Activated T-cell treated with anti-CD3 and anti-CD28 coated beads, Interleukin-2, amount 50 U/mL, for 48 hours (primary cell): ENCODE measurements at regions not wholly inside any gene's neighbourhood (a gene's known extent, or its start where the extent isn't known, plus 50 kb on each side); places are given as distances from the start of the nearest gene placed in this dataset.

ENCODE experiments used
- DNase-seq, 2 experiments: peaks; one replicate each; pipeline ENCODE4 v3.0.0-alpha.2; 2020

DNA sequence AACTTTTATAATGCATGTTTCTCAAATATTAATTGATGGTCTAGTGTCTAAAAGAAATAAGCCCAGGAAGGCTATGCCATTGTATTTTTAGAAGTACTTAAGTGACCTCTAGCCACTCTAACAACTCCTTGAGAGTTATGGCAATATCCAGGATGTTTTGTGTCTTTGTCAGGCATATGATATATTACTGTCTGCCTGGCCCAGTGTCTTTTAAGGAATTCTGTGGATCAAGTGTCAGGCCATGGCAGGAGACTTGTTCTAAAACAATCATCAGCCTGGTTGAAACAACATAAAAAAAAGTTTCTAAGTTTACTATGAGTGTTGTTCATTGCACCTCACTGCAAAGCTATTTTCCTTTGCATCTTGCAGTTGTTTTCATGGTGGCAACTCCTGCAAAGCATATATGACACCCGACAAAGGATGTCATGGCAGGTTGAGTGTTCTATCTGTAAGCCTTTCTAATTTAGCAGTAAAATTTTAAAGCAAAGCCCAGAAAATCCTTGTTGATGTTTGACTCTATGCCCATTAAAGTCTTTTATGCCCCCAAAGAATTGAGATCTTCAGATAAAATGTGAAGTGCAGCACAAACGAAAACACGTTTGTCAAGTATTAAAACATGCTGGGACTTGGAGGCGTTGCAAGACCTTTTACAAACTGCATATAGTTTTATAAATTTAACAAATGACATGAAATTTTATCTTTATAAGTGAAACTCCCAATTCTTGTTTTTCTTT is 89.5 kb upstream of the SLC38A2 start:
- no peak for DNase-seq

DNA sequence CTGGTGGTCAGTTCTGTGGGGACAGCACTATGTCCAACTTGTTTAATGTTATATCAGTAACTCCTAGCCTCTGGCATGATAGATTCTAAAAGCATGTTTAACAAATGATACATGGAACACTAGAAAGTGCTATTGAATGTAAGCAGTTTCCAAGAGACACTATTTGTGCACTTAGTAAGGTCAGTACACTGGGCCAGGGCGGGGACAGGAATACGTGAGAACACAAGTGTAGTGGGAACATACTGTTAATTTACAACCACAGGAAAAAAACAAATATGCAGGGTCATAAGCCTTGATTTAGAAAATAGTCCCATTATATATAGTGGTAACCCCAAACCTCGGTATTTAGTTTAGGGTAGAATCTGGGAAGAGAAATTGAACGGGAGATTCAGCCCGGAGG is 88.9 kb upstream of the SLC38A2 start:
- DNase-seq: no peak

DNA sequence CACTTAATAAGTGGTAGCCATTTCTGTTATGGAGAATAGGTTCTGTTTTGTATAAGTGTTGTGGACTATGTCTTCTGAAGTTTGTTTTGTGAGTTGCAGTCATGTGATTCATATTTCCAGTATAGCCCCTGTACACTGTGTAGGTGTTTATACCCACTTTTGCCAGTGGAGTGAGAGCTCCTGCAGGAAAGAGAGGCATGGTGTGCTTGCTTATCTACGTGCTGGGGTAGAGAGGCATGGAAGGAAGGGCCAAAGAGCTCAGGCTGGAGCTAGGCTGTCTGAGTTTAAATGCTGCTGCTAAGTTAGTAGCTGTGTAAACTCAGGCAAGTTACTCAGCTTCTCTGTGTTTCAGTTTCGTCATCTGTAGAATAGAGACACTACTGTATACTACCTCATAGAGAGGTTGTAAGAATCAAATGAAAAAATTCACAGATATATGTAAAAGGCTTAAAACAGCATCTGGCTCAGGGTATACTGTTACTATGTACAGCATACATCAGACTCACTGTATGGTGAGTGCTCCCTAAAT is 88.2 kb upstream of the SLC38A2 start:
- peak in 1 of 2 experiments; percentile 37 for DNase-seq

DNA sequence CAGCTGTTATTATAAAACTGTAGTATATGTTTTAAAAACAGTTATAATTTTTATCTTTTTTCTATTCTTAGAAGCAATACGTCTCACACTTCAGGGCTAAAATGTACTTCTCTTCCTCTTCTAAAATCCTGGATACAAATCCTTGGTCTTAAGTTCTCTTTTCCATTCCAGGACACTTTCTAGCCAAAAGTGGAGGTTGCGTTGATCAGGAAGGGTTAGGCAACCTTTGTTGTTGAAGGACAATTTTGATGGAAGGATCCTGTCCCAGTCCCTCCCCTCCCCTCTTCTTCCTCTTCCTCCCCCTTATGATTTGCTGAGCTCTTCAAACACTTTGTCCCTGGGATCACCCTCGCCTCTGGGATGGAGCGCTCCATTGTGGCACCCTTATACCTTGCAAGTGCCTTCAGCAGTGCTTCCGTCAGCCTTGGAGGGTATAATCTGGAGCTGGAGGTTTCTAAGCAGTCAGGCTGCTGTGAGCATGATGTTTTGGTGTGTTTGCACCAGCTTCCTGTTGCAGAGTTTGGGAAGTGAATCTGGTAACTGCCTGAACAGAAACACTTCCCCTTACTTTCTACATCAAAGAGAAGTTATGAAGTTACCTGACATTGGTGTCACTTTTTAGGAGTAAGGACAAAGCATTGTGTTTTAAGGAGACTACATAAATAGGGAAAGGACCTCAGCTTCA is 87.4 kb upstream of the SLC38A2 start:
- no peak for DNase-seq

DNA sequence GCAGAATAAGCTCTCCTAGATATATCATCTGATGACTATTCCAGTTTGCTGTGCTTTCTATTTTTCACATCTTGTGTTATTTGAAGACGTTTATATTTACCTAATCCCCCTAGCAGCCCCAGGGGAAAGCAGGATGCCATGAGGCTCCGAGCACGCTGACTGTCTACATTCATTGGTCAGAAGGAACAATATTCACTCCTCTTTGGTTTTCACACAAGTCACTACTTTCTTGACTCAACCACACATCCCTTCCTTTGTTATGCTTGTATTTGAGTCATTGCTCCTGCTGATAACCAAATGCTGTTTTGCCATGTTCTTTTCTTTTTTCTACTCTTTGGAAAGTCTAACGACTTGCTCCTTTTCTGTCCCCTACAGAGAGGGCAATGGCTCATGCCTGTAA is 86.5 kb upstream of the SLC38A2 start:
- DNase-seq: peak in 1 of 2 experiments; percentile 41

DNA sequence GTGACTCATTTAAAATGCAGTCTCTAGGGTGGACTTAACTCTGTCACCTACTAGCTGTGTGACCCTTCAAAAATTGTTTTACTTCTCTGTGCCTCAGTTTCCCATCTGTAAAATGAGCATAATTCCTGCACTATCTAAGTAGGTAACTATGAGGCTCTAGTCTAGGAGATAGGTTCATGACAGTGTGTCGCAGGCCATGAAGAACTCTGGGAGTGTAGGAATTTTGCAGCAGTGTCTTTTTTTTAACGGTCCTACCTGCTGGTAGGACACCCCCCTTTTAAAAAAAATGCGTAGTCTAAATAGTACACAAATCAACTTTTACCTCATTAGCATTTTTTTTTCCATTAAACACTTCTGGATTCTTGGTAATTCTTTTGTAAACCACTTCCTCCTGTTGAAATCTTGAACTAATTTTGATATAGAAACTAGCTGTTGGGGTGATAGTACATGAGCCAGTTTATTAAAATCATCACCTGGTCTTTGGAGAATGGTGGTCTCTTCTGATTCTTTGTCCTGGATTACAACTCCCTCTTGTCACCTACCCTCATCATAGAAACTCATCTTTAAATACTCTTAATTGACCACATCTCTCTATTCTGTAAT is 86.0 kb upstream of the SLC38A2 start:
- DNase-seq: no peak

DNA sequence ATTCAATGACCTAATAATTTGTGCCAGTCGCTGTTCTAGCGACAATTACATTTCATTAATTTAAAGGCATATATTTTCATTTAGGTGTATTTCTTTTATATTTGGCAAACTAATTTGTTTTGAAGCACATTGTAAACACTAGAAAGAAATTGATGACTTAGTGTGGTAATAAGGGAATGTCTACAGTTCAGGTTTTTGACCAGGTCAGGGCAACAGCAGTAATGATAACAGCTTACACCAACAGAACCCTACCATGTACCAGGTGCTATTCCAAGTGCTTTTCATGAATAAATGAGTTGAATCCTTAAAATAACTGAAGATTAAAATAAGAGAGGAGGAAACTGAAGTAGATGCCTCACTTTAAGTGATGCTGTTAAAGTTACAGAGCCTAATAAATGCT is 85.4 kb upstream of the SLC38A2 start:
- DNase-seq: no peak

DNA sequence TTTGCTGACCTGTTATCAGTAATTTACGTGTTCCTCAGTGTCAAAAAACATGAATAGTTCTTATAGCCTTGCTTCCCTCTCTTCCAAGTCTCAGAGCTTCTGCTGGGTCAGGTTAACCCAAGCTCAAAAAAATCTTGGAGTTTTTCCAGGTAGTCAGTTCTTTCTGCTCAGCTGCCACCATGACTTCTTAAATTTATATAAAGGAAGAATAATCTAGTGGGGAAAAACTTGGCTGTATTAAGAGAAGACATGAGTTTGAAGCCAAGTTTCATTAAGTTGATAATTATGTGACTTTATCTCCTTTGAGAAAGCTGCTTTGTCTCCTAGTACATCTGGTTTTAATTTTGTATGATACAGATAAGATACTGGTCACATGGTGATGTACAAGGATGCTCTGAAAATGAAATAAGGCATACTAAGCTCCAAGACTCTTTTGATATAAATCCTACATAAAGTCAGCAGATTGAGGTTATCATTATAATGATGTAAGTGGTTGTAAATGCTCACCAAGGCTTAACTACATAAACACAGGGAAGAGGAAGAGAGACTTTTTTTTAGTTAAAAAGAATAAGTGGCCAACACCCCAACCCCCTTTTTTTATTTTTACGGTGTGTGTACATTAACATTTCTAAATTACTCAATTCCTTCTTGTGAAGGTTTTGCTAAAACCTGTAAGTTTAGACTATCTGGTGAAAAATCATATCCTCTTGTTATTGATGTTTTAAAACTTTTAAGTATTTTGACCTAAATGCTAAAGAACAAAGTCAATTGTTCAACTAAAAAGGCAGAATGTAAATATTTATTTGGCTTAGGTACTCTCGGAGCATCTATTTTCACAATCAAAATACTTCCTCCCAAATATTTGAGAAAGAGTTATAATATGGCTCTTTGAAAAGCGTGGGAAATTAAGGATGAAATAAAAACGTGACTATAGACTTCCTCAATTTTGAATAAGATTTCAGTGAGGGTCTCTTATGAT is 84.1 kb upstream of the SLC38A2 start:
- DNase-seq: no peak

DNA sequence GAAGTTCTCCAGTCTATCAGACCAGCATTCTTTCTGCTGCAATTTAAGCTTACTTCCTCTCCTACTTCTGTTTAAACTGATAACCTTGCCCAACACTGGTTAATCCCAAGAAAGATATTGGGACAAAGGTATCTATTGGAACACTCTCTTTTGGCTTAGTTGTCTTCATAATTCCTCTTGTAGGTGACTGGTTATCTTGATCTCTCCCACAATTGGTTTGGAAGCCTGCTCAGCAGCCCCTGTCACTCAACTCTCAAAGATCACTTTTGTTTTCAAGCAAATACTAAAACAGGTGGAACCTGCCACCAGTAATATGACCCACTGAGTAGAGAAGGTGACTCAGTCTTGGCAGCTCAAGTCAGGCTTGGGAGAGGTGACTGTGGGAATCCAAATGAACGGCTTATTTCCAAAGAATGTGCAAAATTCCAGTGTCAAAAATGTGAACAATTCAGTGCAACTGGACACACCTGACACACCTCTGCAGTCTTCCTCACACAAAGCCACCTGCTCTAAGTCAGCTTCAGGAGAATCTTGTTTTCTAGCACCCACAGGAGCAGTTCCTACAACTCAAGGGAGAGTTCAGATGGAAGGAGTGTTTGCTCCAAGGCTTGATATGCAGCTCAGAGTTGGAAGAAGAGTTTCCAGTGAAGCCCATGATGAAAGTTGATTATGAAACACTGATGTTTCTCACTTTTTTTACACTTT is 83.2 kb upstream of the SLC38A2 start:
- DNase-seq: peak in 1 of 2 experiments; percentile 24

DNA sequence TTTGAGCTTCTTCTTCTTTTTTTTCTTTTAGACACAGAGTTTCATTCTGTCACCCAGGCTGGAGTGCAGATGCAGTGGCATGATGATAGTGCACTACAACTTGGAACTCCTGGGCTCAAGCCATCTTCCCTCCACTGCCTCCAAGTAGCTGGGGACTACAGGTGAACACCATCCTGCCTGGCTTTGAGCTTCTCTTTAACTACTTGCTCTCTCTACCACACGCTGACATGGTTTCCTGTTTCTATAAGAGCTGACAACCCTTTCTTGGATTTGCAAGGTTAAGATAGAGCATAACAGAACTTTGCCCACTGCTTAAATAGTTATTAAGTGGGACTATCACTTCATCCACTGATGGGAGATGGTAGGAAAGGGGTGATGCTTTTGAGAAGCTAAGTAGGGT is 82.4 kb upstream of the SLC38A2 start:
- no peak for DNase-seq

DNA sequence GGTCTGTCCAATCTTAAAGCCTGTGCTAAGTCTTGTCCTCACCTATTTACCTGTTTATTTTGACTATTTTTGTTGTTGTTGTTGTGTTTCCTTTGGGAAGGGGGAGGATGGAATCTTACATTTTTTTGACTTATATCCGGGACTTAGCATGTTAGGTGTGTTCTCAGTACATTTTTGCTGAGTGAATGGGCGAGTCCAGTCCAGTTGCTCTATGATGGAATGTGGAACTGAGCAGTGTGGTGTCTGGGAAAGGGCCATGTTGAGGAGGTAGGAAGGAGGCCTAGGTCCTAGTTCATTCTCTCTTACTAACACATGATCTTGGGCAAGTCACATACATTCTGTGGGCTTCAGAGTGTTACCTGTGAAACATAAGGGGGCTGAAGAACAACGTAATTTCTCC is 80.9 kb upstream of the SLC38A2 start:
- no peak for DNase-seq

DNA sequence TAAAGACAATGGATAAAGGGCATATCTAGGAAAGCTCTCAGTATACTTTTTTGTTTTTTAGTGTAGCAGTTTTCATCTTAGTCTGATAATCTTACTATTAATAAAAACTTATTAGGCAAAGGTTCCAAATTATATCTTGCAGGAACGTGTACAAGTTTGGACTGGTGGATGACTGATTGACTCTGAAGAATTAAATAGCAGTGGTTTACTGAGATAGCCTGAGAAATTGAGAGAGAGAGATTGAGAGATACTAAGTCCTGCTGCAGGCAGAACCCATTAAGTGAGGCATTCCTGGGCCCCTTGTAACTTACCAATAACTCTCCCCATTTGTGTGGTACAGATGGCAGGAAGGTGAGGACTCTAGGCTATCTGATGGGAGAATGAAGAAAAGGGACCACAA is 80.2 kb upstream of the SLC38A2 start:
- DNase-seq: no peak

DNA sequence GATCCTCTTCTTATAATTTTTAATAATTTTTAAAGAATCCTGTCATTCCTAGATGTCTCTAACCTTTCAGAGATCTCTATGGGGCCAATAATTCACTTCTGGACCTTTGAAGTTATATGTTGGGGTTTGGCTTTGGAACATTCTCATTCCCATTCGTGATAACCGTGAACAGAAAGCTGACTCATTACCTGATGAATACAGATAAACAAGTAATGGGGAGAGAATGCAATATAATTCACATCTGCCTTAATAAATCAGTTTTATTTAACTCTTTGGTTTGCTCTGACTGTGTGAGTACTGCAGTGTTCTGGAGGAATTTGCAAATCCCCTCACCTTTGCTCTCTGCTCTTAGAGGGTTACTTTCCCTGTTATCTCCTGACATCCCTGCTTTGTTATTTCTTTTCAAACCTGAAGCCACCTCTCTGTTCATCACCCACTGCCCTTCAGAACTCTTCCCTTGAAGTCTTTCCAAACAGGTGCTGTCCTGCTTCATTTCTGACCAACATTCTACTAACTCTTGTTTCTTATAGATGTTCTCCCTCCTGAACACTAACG is 79.6 kb upstream of the SLC38A2 start:
- DNase-seq: no peak

DNA sequence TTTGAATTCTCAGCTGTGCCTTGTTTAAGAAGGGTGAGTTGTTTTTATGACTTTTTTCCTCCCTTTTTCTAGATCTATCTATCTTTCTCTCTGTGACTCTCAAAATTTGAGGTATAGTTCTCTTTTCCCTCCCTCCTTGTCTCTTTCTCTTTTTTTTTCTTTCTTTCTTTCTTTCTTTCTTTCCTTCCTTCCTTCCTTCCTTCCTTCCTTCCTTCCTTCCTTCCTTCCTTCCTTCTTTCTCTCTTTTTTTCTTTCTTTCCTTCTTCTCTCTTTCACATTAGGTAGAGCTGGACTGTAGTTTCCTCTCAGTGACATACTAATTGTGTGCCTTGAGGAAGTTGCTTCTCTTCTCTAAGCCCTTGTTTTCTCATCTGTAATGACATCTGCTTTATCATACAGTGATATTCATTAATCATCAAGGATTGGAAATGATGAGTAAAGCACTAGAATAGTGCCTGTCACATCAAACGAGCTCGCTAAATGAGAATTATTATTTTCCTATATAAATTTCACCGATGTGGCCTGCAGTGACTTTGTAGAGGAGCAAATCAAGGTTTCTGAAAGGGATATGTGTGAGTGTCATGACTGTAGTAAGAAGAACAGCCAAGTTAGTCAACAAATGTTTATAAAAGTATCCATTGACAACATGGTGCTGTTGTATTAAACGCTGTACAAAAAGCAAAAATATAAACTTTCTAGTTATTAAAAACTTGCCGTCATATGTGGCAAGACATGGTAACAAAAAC is 78.9 kb upstream of the SLC38A2 start:
- no peak for DNase-seq

DNA sequence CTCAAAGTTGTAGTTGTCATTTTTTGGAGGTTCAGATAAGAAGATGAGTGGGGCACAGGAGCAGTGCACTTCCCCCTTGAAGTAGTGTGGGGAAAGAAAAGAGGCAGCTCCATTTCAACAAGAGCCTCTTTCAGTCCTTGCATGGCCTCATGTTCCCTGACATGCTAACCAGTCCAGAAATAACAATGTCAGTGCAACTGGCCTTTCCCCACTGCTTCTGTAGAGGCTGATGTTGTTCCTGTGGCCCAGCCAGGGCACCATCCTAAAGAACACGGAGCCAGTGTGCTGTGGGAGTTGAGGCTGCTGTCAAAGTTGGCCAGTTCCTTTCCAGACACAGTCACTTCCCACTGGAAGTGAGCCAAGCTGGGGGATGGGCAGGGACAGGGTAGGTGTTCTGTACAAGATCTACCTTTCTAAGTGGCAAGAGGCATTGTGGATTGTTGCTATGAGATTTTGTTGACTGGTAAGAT is 77.7 kb upstream of the SLC38A2 start:
- no peak for DNase-seq

DNA sequence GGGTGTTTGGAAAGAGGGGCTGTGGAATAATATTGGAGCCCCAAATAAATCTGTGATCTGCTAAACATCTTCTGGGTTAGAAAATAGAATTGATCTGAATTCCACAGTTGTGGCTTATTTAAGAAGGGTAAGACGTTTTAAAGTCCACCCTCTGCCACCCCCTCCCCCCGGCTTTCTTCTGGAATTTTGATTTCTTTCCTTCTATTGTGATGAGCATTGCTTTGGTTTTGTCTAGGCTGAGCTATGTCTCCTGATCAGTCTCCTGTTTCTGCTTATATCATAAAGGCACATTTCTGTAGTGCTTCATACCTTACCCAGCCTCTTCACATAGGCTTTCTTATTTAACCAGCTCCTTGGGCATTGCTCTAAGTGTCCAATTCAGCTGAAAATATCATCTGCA is 77.3 kb upstream of the SLC38A2 start:
- no peak for DNase-seq

DNA sequence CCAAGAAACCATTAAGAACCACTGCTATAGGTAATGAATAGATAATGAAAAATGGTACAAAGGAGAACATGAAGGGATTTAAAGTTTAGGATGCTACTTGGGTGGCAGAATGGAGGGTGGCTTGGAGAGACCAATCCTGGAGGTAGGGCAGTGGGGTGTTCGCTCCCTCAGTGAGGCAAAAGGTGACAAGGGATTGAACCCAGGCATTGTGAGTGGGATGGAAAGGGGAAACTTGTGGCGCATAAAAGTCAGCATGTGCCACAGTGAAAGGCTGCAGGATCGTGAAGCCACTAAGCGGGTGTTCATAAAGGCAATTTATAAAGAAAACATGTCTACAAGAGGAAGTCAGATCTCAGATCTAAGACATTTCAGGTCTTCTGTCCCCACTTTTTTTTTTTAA is 76.7 kb upstream of the SLC38A2 start:
- no peak for DNase-seq

DNA sequence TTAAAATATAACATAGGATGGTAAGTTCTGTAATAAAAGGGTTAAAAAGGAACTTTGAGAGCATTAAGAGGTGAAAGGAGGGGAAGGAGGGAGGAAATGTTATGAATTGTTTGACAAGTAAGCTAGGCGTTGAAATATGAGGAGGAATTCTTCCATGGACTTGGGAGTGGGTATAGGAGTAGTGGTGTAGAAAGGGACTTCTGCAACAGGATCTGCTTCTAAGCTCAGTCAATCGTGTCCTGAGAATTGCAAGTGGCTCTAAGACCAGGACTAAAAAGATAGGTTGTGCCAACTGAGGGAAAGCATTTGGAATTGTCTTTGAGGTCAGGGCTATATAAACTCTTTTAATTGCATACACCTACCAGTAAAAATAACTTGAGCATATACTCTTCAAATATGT is 74.1 kb upstream of the SLC38A2 start:
- no peak for DNase-seq

DNA sequence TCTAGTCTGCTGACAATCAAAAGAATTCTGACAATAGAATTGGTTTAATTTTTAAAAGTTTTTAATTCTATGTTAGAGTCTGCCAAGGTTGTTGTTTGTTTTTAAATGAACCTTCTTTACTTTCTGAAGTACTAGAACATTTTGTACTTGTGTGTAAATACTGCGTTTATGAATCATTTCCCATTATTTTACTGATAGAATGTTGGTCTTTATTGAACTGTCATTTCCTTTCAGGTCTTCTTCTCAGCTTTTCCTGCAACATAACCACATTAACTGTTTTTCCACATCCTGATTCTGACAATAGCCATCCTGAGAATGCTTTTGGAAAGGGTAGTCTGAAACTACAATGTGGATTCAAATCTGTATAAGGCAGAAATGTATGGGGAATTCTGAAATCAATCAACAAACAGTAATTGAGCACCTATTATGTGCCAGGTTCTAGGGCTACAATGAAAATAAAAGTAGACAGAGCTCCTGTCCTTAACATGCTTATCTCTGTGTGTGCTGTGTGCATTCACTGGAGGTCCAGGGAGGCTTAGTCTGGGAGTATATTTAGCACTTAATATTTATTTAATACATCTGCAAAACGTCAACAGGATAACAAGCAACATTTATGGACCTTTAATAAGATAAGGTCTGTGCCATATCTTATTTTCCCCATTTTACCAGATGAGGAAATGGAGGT is 73.1 kb upstream of the SLC38A2 start:
- DNase-seq: no peak

DNA sequence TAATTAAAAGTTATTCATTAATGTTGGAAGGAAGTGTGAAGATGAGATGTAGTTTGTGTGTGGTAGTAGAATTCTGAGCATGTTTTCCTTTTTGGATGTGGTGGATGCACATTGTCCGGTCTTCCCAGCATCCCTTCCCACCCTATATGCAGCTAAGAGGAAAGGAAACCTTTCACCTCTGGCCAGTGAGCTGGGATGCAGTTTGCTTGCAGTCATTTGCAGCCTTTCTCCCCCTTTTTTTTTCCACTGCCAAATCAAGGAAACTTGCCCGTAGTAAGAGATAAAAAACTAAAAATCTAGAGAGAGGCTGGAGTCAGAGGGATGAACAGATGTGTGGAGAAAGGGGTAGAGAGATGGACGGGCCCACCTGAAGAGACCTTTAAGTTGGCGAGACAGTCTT is 72.5 kb upstream of the SLC38A2 start:
- no peak for DNase-seq
